ENCODE measurements at regions not wholly inside any gene's neighbourhood (a gene's known extent, or its start where the extent isn't known, plus 50 kb on each side); places are given as distances from the start of the nearest gene placed in this dataset.
"Not testable (repeated sequence)": the region's sequence is repeated elsewhere in the genome, so short reads cannot be mapped to it uniquely, and the experiment has no call there.

GRCh38 chr7:131154380-131154779, 173.3 kb upstream of the MKLN1 start:
- POLR2A ChIA-PET, result no interaction called here
- no peak for TF ChIP-seq CTCF (IDR thresholded peaks at IDR 0.05; ENCODE audit: control extremely low read depth, extremely low read depth, low read depth, missing control alignments)
- CTCF ChIA-PET, result interaction anchor here (0.9 kb wide), 1 partner anchor 9 kb away, joined by 3 read pairs; no protein-coding TSS in a partner anchor
- no peak for DNase-seq (ENCODE audit: extremely low spot score)

- no peak for TF ChIP-seq CTCF (IDR thresholded peaks at IDR 0.05; ENCODE audit: control extremely low read depth, extremely low read depth, low read depth, missing control alignments)
- DNase-seq (ENCODE audit: extremely low spot score), result no peak
- ChIA-PET CTCF (interaction anchor here (1.2 to 1.3 kb wide), 3 partner anchors 11 to 32 kb away, joined by 3 read pairs; no protein-coding TSS in a partner anchor), POLR2A (no interaction called here)
These were observed 170.0 kb upstream of the MKLN1 start for GRCh38 chr7:131157530-131158243.

GRCh38 chr7:131158244-131158636, 169.4 kb upstream of the MKLN1 start:
- CTCF ChIA-PET, result interaction anchor here (1.2 to 1.5 kb wide), 3 partner anchors 7 to 32 kb away, joined by 3 to 4 read pairs (median 3); no protein-coding TSS in a partner anchor
- POLR2A ChIA-PET; DNase-seq (ENCODE audit: extremely low spot score): not testable (repeated sequence)

GRCh38 chr7:131159961-131160361, 167.7 kb upstream of the MKLN1 start:
- ChIA-PET CTCF (interaction anchor here (1.1 to 1.6 kb wide), 4 partner anchors 9 to 11 kb away, joined by 3 to 4 read pairs (median 4); no protein-coding TSS in a partner anchor), POLR2A (no interaction called here)
- DNase-seq (ENCODE audit: extremely low spot score), result no peak
- TF ChIP-seq CTCF (IDR thresholded peaks at IDR 0.05; ENCODE audit: control extremely low read depth, extremely low read depth, low read depth, missing control alignments), result no peak

- ChIA-PET CTCF (interaction anchor here (1.1 to 1.6 kb wide), 2 partner anchors 10 to 11 kb away, joined by 3 to 4 read pairs; no protein-coding TSS in a partner anchor), POLR2A (no interaction called here)
- no peak for DNase-seq (ENCODE audit: extremely low spot score)
- no peak for TF ChIP-seq CTCF (IDR thresholded peaks at IDR 0.05; ENCODE audit: control extremely low read depth, extremely low read depth, low read depth, missing control alignments)
These were observed 166.6 kb upstream of the MKLN1 start for GRCh38 chr7:131161103-131161502.

GRCh38 chr7:131164025-131164925, 163.4 kb upstream of the MKLN1 start:
- CTCF ChIA-PET, result interaction anchor here (0.7 to 1.3 kb wide), 4 partner anchors 10 to 32 kb away, joined by 3 to 4 read pairs (median 3); no protein-coding TSS in a partner anchor
- no peak for DNase-seq (ENCODE audit: extremely low spot score)
- POLR2A ChIA-PET, result no interaction called here
- TF ChIP-seq CTCF (IDR thresholded peaks at IDR 0.05; ENCODE audit: control extremely low read depth, extremely low read depth, low read depth, missing control alignments), result no peak
